ENCODE measurements at regions not wholly inside any gene's neighbourhood (a gene's known extent, or its start where the extent isn't known, plus 50 kb on each side); places are given as distances from the start of the nearest gene placed in this dataset.

GRCh38 chr6:144885817-144886216 lies 600.7 kb downstream of the UTRN start:
- DNase-seq (ENCODE audit: low spot score): no peak

- no peak for DNase-seq (ENCODE audit: low spot score)
Observed at GRCh38 chr6:144886682-144887081, 601.5 kb downstream of the UTRN start.

- DNase-seq (ENCODE audit: low spot score): no peak
Observed at GRCh38 chr6:144888621-144889020, 603.5 kb downstream of the UTRN start.

- no peak for DNase-seq (ENCODE audit: low spot score)
Observed at GRCh38 chr6:144893680-144894151, 608.6 kb downstream of the UTRN start.

- no peak for DNase-seq (ENCODE audit: low spot score)
Observed at GRCh38 chr6:144894240-144894639, 609.1 kb downstream of the UTRN start.

- no peak for DNase-seq (ENCODE audit: low spot score)
Observed at GRCh38 chr6:144895313-144896278, 610.5 kb downstream of the UTRN start.

- no peak for DNase-seq (ENCODE audit: low spot score)
Observed at GRCh38 chr6:144896289-144896688, 611.2 kb downstream of the UTRN start.

GRCh38 chr6:144896871-144897270 lies 611.7 kb downstream of the UTRN start:
- DNase-seq (ENCODE audit: low spot score): no peak

GRCh38 chr6:144897441-144897921 lies 612.3 kb downstream of the UTRN start:
- DNase-seq (ENCODE audit: low spot score): no peak

- DNase-seq (ENCODE audit: low spot score): no peak
Observed at GRCh38 chr6:144898052-144898689, 613.0 kb downstream of the UTRN start.

- DNase-seq (ENCODE audit: low spot score): no peak
Observed at GRCh38 chr6:144898741-144899140, 613.6 kb downstream of the UTRN start.

GRCh38 chr6:144899161-144899560 lies 614.0 kb downstream of the UTRN start:
- DNase-seq (ENCODE audit: low spot score): no peak

- no peak for DNase-seq (ENCODE audit: low spot score)
Observed at GRCh38 chr6:144901412-144901811, 616.3 kb downstream of the UTRN start.

- DNase-seq (ENCODE audit: low spot score): no peak
Observed at GRCh38 chr6:144908004-144908403, 622.9 kb downstream of the UTRN start.

GRCh38 chr6:144909753-144910285 lies 624.7 kb downstream of the UTRN start:
- no peak for DNase-seq (ENCODE audit: low spot score)

GRCh38 chr6:144911322-144911721 lies 626.2 kb downstream of the UTRN start:
- DNase-seq (ENCODE audit: low spot score): no peak

- DNase-seq (ENCODE audit: low spot score): no peak
Observed at GRCh38 chr6:144912474-144912873, 627.3 kb downstream of the UTRN start.

GRCh38 chr6:144918073-144918472 lies 632.9 kb downstream of the UTRN start:
- no peak for DNase-seq (ENCODE audit: low spot score)

GRCh38 chr6:144919560-144919959 lies 634.4 kb downstream of the UTRN start:
- no peak for DNase-seq (ENCODE audit: low spot score)

- no peak for DNase-seq (ENCODE audit: low spot score)
Observed at GRCh38 chr6:144920391-144920961, 635.3 kb downstream of the UTRN start.

- DNase-seq (ENCODE audit: low spot score): no peak
Observed at GRCh38 chr6:144921206-144921975, 636.3 kb downstream of the UTRN start.

All from D341Med (cell line).